ENCODE measurements at regions not wholly inside any gene's neighbourhood (a gene's known extent, or its start where the extent isn't known, plus 50 kb on each side); places are given as distances from the start of the nearest gene placed in this dataset.

DNA sequence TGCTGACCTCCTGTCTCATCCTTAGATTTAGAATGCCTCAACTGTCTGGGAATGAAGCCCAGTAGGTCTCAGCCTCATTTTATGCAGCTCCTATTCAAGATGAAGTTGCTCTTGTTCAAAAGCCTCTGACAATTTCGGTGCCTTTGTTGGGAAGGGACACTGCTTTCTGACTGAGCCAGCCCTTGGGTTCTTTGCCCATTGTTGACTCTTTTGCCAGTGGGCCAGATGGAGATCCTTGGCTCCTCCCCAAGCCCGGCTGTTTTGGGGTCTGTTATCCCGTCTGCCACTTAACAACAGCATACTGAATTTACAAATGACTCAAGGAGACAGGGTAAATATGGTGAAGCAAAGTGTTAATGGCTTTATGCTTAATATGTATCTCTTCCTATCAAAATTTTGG lies 58.3 kb upstream of the PRKX start:
- no peak for TF ChIP-seq OSR1 (CRISPR knock-in tag; IDR thresholded peaks at IDR 0.05)
- TF ChIP-seq, protein P1, sequence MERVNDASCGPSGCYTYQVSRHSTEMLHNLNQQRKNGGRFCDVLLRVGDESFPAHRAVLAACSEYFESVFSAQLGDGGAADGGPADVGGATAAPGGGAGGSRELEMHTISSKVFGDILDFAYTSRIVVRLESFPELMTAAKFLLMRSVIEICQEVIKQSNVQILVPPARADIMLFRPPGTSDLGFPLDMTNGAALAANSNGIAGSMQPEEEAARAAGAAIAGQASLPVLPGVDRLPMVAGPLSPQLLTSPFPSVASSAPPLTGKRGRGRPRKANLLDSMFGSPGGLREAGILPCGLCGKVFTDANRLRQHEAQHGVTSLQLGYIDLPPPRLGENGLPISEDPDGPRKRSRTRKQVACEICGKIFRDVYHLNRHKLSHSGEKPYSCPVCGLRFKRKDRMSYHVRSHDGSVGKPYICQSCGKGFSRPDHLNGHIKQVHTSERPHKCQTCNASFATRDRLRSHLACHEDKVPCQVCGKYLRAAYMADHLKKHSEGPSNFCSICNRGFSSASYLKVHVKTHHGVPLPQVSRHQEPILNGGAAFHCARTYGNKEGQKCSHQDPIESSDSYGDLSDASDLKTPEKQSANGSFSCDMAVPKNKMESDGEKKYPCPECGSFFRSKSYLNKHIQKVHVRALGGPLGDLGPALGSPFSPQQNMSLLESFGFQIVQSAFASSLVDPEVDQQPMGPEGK (CRISPR knock-in tag; IDR thresholded peaks at IDR 0.05; ENCODE audit: borderline replicate concordance): no peak
- TF ChIP-seq ARNTL (CRISPR knock-in tag; IDR thresholded peaks at IDR 0.05; ENCODE audit: borderline replicate concordance, low read depth): no peak
- no peak for TF ChIP-seq ZNF70 (CRISPR knock-in tag; IDR thresholded peaks at IDR 0.05)
- TF ChIP-seq, protein P2, sequence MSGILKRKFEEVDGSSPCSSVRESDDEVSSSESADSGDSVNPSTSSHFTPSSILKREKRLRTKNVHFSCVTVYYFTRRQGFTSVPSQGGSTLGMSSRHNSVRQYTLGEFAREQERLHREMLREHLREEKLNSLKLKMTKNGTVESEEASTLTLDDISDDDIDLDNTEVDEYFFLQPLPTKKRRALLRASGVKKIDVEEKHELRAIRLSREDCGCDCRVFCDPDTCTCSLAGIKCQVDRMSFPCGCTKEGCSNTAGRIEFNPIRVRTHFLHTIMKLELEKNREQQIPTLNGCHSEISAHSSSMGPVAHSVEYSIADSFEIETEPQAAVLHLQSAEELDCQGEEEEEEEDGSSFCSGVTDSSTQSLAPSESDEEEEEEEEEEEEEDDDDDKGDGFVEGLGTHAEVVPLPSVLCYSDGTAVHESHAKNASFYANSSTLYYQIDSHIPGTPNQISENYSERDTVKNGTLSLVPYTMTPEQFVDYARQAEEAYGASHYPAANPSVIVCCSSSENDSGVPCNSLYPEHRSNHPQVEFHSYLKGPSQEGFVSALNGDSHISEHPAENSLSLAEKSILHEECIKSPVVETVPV (CRISPR knock-in tag; IDR thresholded peaks at IDR 0.05): no peak
- TF ChIP-seq CSDC2 (CRISPR knock-in tag; IDR thresholded peaks at IDR 0.05): no peak
- TF ChIP-seq ZNF565 (CRISPR knock-in tag; conservative IDR thresholded peaks at IDR 0.05; ENCODE audit: low read depth): no peak
- TF ChIP-seq, protein P3, sequence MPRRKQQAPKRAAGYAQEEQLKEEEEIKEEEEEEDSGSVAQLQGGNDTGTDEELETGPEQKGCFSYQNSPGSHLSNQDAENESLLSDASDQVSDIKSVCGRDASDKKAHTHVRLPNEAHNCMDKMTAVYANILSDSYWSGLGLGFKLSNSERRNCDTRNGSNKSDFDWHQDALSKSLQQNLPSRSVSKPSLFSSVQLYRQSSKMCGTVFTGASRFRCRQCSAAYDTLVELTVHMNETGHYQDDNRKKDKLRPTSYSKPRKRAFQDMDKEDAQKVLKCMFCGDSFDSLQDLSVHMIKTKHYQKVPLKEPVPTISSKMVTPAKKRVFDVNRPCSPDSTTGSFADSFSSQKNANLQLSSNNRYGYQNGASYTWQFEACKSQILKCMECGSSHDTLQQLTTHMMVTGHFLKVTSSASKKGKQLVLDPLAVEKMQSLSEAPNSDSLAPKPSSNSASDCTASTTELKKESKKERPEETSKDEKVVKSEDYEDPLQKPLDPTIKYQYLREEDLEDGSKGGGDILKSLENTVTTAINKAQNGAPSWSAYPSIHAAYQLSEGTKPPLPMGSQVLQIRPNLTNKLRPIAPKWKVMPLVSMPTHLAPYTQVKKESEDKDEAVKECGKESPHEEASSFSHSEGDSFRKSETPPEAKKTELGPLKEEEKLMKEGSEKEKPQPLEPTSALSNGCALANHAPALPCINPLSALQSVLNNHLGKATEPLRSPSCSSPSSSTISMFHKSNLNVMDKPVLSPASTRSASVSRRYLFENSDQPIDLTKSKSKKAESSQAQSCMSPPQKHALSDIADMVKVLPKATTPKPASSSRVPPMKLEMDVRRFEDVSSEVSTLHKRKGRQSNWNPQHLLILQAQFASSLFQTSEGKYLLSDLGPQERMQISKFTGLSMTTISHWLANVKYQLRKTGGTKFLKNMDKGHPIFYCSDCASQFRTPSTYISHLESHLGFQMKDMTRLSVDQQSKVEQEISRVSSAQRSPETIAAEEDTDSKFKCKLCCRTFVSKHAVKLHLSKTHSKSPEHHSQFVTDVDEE (CRISPR knock-in tag; IDR thresholded peaks at IDR 0.05): no peak
- TF ChIP-seq GLIS3 (CRISPR knock-in tag; IDR thresholded peaks at IDR 0.05): no peak
- TF ChIP-seq ZFP30 (CRISPR knock-in tag; IDR thresholded peaks at IDR 0.05): no peak
- TF ChIP-seq TOX (CRISPR knock-in tag; IDR thresholded peaks at IDR 0.05; ENCODE audit: borderline replicate concordance): no peak
- TF ChIP-seq SNAI2 (CRISPR knock-in tag; IDR thresholded peaks at IDR 0.05): no peak
- no peak for TF ChIP-seq PPARA (CRISPR knock-in tag; IDR thresholded peaks at IDR 0.05; ENCODE audit: borderline replicate concordance)
- no peak for TF ChIP-seq ZFP3 (CRISPR knock-in tag; IDR thresholded peaks at IDR 0.05)
- TF ChIP-seq, protein P4, sequence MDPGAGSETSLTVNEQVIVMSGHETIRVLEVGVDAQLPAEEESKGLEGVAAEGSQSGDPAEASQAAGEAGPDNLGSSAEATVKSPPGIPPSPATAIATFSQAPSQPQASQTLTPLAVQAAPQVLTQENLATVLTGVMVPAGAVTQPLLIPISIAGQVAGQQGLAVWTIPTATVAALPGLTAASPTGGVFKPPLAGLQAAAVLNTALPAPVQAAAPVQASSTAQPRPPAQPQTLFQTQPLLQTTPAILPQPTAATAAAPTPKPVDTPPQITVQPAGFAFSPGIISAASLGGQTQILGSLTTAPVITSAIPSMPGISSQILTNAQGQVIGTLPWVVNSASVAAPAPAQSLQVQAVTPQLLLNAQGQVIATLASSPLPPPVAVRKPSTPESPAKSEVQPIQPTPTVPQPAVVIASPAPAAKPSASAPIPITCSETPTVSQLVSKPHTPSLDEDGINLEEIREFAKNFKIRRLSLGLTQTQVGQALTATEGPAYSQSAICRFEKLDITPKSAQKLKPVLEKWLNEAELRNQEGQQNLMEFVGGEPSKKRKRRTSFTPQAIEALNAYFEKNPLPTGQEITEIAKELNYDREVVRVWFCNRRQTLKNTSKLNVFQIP (CRISPR knock-in tag; IDR thresholded peaks at IDR 0.05; ENCODE audit: borderline replicate concordance, low read depth): no peak
- TF ChIP-seq, protein P5, sequence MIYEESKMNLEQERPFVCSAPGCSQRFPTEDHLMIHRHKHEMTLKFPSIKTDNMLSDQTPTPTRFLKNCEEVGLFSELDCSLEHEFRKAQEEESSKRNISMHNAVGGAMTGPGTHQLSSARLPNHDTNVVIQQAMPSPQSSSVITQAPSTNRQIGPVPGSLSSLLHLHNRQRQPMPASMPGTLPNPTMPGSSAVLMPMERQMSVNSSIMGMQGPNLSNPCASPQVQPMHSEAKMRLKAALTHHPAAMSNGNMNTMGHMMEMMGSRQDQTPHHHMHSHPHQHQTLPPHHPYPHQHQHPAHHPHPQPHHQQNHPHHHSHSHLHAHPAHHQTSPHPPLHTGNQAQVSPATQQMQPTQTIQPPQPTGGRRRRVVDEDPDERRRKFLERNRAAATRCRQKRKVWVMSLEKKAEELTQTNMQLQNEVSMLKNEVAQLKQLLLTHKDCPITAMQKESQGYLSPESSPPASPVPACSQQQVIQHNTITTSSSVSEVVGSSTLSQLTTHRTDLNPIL (CRISPR knock-in tag; IDR thresholded peaks at IDR 0.05; ENCODE audit: low read depth): no peak
- TF ChIP-seq ZNF8 (CRISPR knock-in tag; IDR thresholded peaks at IDR 0.05): no peak
- no peak for ATAC-seq

DNA sequence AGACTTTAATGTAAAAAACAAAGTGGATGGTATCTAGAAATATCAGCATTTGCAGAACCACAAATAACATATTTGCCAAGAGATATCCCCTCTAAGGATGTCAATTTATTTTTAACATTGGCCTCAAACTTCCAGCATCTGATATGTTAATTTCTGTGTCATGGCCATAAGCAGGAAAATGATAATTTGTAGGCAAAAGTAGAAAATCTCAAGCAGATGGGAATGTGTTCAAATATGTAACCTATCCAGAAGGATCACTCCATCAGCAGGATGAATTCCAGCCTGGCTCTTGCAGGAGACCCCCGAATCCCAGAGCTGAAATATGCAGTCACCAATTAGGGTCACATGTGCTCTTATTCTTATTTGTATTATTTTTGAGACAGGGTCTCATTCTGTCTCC lies 55.4 kb upstream of the PRKX start:
- no peak for ATAC-seq
- TF ChIP-seq RARB (CRISPR knock-in tag; IDR thresholded peaks at IDR 0.05) (no peak), ZNF8 (CRISPR knock-in tag; IDR thresholded peaks at IDR 0.05) (no peak), ZFP3 (CRISPR knock-in tag; IDR thresholded peaks at IDR 0.05) (no peak), ZNF70 (CRISPR knock-in tag; IDR thresholded peaks at IDR 0.05) (no peak), ESRRG (CRISPR knock-in tag; IDR thresholded peaks at IDR 0.05) (no peak)
- TF ChIP-seq, protein P1 (CRISPR knock-in tag; IDR thresholded peaks at IDR 0.05; ENCODE audit: borderline replicate concordance): no peak
